ENCODE measurements at regions not wholly inside any gene's neighbourhood (a gene's known extent, or its start where the extent isn't known, plus 50 kb on each side); places are given as distances from the start of the nearest gene placed in this dataset.

GRCh38 chr3:107428051-107428858, 51.0 kb downstream of the CCDC54 start:
- DNase-seq = no peak

- peak in 1 of 2 experiments; percentile 41 for DNase-seq
Measured at GRCh38 chr3:107429320-107430181, 52.3 kb downstream of the CCDC54 start.

- DNase-seq = no peak
Measured at GRCh38 chr3:107430214-107430995, 53.2 kb downstream of the CCDC54 start.

- no peak for DNase-seq
Measured at GRCh38 chr3:107430996-107431245, 53.7 kb downstream of the CCDC54 start.

- peak; percentile 25 to 72 for DNase-seq
Measured at GRCh38 chr3:107431246-107432012, 54.2 kb downstream of the CCDC54 start.

GRCh38 chr3:107432013-107432515, 54.8 kb downstream of the CCDC54 start:
- DNase-seq = peak in 1 of 2 experiments; percentile 13

GRCh38 chr3:107432646-107433045, 55.4 kb downstream of the CCDC54 start:
- DNase-seq = no peak

- DNase-seq = no peak
Measured at GRCh38 chr3:107436029-107436428, 58.8 kb downstream of the CCDC54 start.

GRCh38 chr3:107438671-107439070, 61.4 kb downstream of the CCDC54 start:
- DNase-seq = no peak

GRCh38 chr3:107441617-107442016, 64.4 kb downstream of the CCDC54 start:
- no peak for DNase-seq

GRCh38 chr3:107443461-107443860, 66.2 kb downstream of the CCDC54 start:
- DNase-seq = no peak

- DNase-seq = no peak
Measured at GRCh38 chr3:107446706-107447105, 69.5 kb downstream of the CCDC54 start.

- DNase-seq = no peak
Measured at GRCh38 chr3:107450254-107450893, 72.4 kb upstream of the BBX start.

- DNase-seq = no peak
Measured at GRCh38 chr3:107452436-107452835, 70.3 kb upstream of the BBX start.

GRCh38 chr3:107453504-107453903, 69.3 kb upstream of the BBX start:
- DNase-seq = no peak

- no peak for DNase-seq
Measured at GRCh38 chr3:107455621-107456020, 67.1 kb upstream of the BBX start.

GRCh38 chr3:107456501-107456900, 66.3 kb upstream of the BBX start:
- no peak for DNase-seq

- DNase-seq = peak in 1 of 2 experiments; percentile 42
Measured at GRCh38 chr3:107458871-107459270, 63.9 kb upstream of the BBX start.

GRCh38 chr3:107461721-107462120, 61.0 kb upstream of the BBX start:
- DNase-seq = no peak

- DNase-seq = no peak
Measured at GRCh38 chr3:107464037-107464436, 58.7 kb upstream of the BBX start.

- DNase-seq = no peak
Measured at GRCh38 chr3:107465064-107465631, 57.6 kb upstream of the BBX start.

GRCh38 chr3:107468782-107469181, 54.0 kb upstream of the BBX start:
- DNase-seq = no peak

Data from NCI-H446 (cell line).